ENCODE measurements at regions not wholly inside any gene's neighbourhood (a gene's known extent, or its start where the extent isn't known, plus 50 kb on each side); places are given as distances from the start of the nearest gene placed in this dataset.

GRCh38 chr6:156432543-156432942 is 344.6 kb upstream of the ARID1B start:
- Histone ChIP-seq H3K36me3 (no peaks in the 10 kb centered on the region), H3K27ac (no peak overlapping the region), H3K9me3 (no peaks in the 10 kb centered on the region), H3K4me1 (peaks cover 3% of the 10 kb centered on the region), H3K27me3 (no peaks in the 10 kb centered on the region), H3K4me3 (no peak overlapping the region)
- no peak for DNase-seq (ENCODE audit: low spot score in 2 of 2)
- 92% methylated on average over 3 of the region's 3 CpGs for WGBS
- TF ChIP-seq CTCF (IDR thresholded peaks at IDR 0.05) = no peak
- no peak for TF ChIP-seq POLR2AphosphoS5 (IDR thresholded peaks at IDR 0.05)
- TF ChIP-seq POLR2A (IDR thresholded peaks at IDR 0.05) = no peak
- no peak for TF ChIP-seq EP300 (IDR thresholded peaks at IDR 0.05)

GRCh38 chr6:156430386-156430785 is 346.8 kb upstream of the ARID1B start:
- H3K27me3 ChIP-seq = no peaks in the 10 kb centered on the region
- H3K27ac ChIP-seq = no peak overlapping the region
- TF ChIP-seq POLR2AphosphoS5 (IDR thresholded peaks at IDR 0.05) = no peak
- no peak for TF ChIP-seq POLR2A (IDR thresholded peaks at IDR 0.05)
- TF ChIP-seq EP300 (IDR thresholded peaks at IDR 0.05) = no peak
- no peak for TF ChIP-seq CTCF (IDR thresholded peaks at IDR 0.05)
- no peak for DNase-seq (ENCODE audit: low spot score in 2 of 2)
- H3K9me3 ChIP-seq = no peaks in the 10 kb centered on the region
- WGBS = 63% methylated on average over 3 of the region's 3 CpGs
- H3K4me1 ChIP-seq = peaks cover 12% of the 10 kb centered on the region
- no peaks in the 10 kb centered on the region for H3K36me3 ChIP-seq
- H3K4me3 ChIP-seq = no peak overlapping the region

GRCh38 chr6:156427345-156427744 is 349.8 kb upstream of the ARID1B start:
- TF ChIP-seq POLR2A (IDR thresholded peaks at IDR 0.05) (no peak), POLR2AphosphoS5 (IDR thresholded peaks at IDR 0.05) (peak in 1 of 3 donors; percentile 33)
- Histone ChIP-seq H3K9me3 (peaks cover 5% of the 10 kb centered on the region), H3K36me3 (no peaks in the 10 kb centered on the region), H3K4me3 (no peak overlapping the region), H3K27ac (no peak overlapping the region), H3K4me1 (peaks cover 12% of the 10 kb centered on the region), H3K27me3 (no peaks in the 10 kb centered on the region)
- 4% methylated on average over 2 of the region's 2 CpGs for WGBS
- DNase-seq (ENCODE audit: low spot score in 2 of 2) = peak in 1 of 2 donors; percentile 72

GRCh38 chr6:156425359-156426020 is 351.7 kb upstream of the ARID1B start:
- TF ChIP-seq CTCF (IDR thresholded peaks at IDR 0.05) = no peak
- TF ChIP-seq POLR2A (IDR thresholded peaks at IDR 0.05) = no peak
- TF ChIP-seq POLR2AphosphoS5 (IDR thresholded peaks at IDR 0.05) = no peak
- no peak for TF ChIP-seq EP300 (IDR thresholded peaks at IDR 0.05)
- H3K27ac ChIP-seq = no peak overlapping the region
- 75% methylated on average over 6 of the region's 6 CpGs for WGBS

GRCh38 chr6:156423829-156424228 is 353.3 kb upstream of the ARID1B start:
- Histone ChIP-seq H3K4me3 (no peak overlapping the region), H3K36me3 (no peaks in the 10 kb centered on the region), H3K27me3 (no peaks in the 10 kb centered on the region), H3K4me1 (peaks cover 22% of the 10 kb centered on the region), H3K27ac (no peak overlapping the region), H3K9me3 (peaks cover 7% of the 10 kb centered on the region)
- WGBS = 77% methylated on average over 3 of the region's 3 CpGs
- no peak for DNase-seq (ENCODE audit: low spot score in 2 of 2)
- TF ChIP-seq POLR2AphosphoS5 (IDR thresholded peaks at IDR 0.05) = no peak
- TF ChIP-seq CTCF (IDR thresholded peaks at IDR 0.05) = no peak
- no peak for TF ChIP-seq POLR2A (IDR thresholded peaks at IDR 0.05)
- TF ChIP-seq EP300 (IDR thresholded peaks at IDR 0.05) = no peak

More at GRCh38 chr6:156425359-156426020, 351.7 kb upstream of the ARID1B start:
- DNase-seq (ENCODE audit: low spot score in 2 of 2) = no peak
- Histone ChIP-seq H3K36me3 (no peaks in the 10 kb centered on the region), H3K27me3 (no peaks in the 10 kb centered on the region), H3K9me3 (peaks cover 7% of the 10 kb centered on the region), H3K4me1 (peaks cover 22% of the 10 kb centered on the region), H3K4me3 (no peak overlapping the region)

Measured in suprapubic skin (tissue), 4 donors.